ENCODE measurements at regions not wholly inside any gene's neighbourhood (a gene's known extent, or its start where the extent isn't known, plus 50 kb on each side); places are given as distances from the start of the nearest gene placed in this dataset.

DNA sequence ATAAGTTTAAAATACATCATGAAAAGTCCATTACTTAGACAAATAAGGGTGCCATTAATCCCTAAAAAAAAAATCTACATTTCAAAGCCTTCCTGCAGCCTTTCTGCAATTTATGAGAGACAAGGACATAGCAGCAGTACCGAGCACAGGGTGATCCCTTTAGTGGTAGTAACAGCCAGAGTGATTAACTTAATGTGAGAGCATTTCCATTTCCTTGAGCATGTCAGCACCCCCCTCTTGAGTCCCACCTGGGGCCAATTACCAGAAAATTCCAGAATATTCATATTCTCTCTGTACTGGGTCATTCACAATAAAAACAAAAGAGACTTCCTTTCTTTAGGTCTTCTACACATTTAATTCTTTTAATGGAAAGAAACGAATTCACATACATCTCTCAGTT is 546.9 kb upstream of the CCDC54 start:
- Histone ChIP-seq H3K4me1 (no peaks in the 10 kb centered on the region), H3K27ac (no peak overlapping the region), H3K4me3 (no peak overlapping the region), H3K36me3 (no peaks in the 10 kb centered on the region), H3K9me3 (no peaks in the 10 kb centered on the region), H3K27me3 (no peaks in the 10 kb centered on the region)
- DNase-seq, result no peak
- intact Hi-C loops (cut with DNase I; ENCODE audit: low total_unique reads), result no loop called here
- TF ChIP-seq, protein P1, sequence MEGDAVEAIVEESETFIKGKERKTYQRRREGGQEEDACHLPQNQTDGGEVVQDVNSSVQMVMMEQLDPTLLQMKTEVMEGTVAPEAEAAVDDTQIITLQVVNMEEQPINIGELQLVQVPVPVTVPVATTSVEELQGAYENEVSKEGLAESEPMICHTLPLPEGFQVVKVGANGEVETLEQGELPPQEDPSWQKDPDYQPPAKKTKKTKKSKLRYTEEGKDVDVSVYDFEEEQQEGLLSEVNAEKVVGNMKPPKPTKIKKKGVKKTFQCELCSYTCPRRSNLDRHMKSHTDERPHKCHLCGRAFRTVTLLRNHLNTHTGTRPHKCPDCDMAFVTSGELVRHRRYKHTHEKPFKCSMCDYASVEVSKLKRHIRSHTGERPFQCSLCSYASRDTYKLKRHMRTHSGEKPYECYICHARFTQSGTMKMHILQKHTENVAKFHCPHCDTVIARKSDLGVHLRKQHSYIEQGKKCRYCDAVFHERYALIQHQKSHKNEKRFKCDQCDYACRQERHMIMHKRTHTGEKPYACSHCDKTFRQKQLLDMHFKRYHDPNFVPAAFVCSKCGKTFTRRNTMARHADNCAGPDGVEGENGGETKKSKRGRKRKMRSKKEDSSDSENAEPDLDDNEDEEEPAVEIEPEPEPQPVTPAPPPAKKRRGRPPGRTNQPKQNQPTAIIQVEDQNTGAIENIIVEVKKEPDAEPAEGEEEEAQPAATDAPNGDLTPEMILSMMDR (IDR thresholded peaks at IDR 0.05), result no peak
- TF ChIP-seq POLR2A (IDR thresholded peaks at IDR 0.05), result no peak

DNA sequence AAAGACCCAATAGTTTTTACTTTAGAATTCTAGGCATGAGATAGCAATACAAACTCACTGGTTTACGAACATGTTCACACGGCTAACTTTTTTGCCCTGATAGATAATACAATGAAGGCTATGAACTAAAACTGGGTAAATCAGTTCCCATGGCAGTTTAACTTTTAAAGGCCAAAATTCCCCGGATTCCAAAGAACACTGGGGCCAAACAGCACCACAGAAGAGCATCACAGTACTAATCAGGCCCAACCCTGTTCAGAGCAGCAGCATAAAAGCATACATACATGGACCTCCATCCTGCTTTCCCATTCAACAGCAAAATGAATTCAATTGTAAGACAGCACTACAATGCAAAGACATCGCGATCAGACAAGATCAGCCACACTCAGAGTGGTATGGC is 540.3 kb upstream of the CCDC54 start:
- intact Hi-C loops (cut with DNase I; ENCODE audit: low total_unique reads), result no loop called here
- Histone ChIP-seq H3K27ac (no peak overlapping the region), H3K27me3 (no peaks in the 10 kb centered on the region), H3K4me3 (no peak overlapping the region), H3K4me1 (no peaks in the 10 kb centered on the region), H3K9me3 (no peaks in the 10 kb centered on the region), H3K36me3 (no peaks in the 10 kb centered on the region)
- no peak for DNase-seq
- TF ChIP-seq, protein P1 (IDR thresholded peaks at IDR 0.05), result no peak
- TF ChIP-seq POLR2A (IDR thresholded peaks at IDR 0.05), result no peak

DNA sequence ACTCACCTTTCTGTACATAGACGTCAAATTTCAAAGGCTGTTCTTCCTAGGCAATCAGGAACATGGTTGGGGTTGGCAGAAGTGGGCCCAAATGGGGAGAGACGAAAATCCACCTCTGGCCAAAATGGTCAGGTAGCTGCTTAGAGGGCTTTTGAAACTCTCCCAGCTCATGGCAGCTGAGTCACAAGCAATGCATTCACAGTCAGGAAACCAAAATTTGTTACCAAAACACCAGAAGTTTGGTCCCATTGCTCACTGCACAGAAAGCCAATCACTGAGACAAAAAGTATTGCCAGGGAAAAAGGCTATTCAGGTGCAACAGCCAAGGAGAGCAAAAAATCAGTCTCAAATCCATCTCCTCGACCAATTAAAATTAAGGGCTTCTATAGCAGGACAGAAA is 539.6 kb upstream of the CCDC54 start:
- Histone ChIP-seq H3K4me3 (no peak overlapping the region), H3K4me1 (no peaks in the 10 kb centered on the region), H3K9me3 (no peaks in the 10 kb centered on the region), H3K27ac (no peak overlapping the region), H3K36me3 (no peaks in the 10 kb centered on the region), H3K27me3 (no peaks in the 10 kb centered on the region)
- intact Hi-C loops (cut with DNase I; ENCODE audit: low total_unique reads), result no loop called here
- no peak for DNase-seq
- TF ChIP-seq POLR2A (IDR thresholded peaks at IDR 0.05), result no peak
- TF ChIP-seq, protein P1 (IDR thresholded peaks at IDR 0.05), result no peak

DNA sequence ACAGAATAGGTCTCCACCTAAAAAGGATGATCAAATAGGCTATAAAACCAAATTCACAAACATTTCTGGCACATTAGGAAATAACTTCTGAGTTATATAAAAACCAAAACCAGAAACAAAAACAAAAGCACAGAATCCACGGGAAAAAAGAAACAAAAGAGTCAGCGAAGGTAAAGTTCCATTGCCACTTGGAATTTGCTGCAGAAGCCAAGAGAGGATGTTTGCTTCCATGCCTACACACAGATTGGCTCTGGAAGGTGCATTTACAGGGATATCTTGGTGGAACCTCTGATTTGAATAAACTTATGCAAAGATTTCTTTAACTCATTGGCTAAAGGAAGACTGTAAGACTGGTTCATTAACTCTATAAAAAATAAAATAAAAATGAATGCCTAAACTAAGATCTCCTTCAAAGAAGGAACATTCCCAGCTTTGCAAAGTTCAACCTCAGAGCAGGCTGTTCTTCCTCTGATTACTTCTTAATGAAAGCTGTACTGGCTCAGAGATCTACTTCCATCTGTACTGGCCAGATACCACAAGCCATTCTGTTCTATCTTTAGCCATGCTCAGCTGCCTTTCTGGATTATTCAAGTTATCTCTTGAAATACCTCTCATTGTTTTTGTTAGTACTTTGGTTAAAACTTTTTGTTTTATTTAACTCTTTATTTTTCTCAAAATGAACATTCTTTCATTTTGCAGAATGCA is 537.5 kb upstream of the CCDC54 start:
- TF ChIP-seq POLR2A (IDR thresholded peaks at IDR 0.05), result no peak
- TF ChIP-seq, protein P1 (IDR thresholded peaks at IDR 0.05), result no peak
- Histone ChIP-seq H3K27me3 (no peaks in the 10 kb centered on the region), H3K36me3 (no peaks in the 10 kb centered on the region), H3K27ac (peak overlapping the region in 1 of 2 donors; percentile 23), H3K4me3 (no peak overlapping the region), H3K4me1 (no peaks in the 10 kb centered on the region), H3K9me3 (no peaks in the 10 kb centered on the region)
- no peak for DNase-seq
- intact Hi-C loops (cut with DNase I; ENCODE audit: low total_unique reads), result no loop called here

DNA sequence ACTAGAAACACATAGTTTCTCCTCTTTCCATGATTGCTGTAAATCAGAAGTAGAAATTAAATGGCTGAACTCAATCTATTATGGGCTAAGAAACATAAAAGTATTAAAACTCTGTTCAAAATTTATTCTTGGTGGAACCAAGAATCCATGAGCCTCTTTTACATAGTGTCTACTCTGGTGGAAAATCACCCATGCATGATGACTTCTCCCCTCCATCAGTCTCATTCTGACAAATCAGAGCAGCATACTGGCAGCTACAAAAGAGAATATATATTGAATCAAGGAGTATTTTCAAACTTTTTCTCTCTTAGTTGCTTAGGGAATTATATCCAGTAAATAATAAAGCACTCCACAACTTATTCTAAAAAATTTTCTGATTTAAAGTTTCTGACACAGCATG is 536.9 kb upstream of the CCDC54 start:
- intact Hi-C loops (cut with DNase I; ENCODE audit: low total_unique reads), result no loop called here
- H3K27ac ChIP-seq, result no peak overlapping the region

More for the DNA sequence above, 536.9 kb upstream of the CCDC54 start:
- Histone ChIP-seq H3K9me3 (no peaks in the 10 kb centered on the region), H3K27me3 (no peaks in the 10 kb centered on the region), H3K4me1 (no peaks in the 10 kb centered on the region), H3K4me3 (no peak overlapping the region), H3K36me3 (no peaks in the 10 kb centered on the region)
- TF ChIP-seq, protein P1 (IDR thresholded peaks at IDR 0.05), result no peak
- TF ChIP-seq POLR2A (IDR thresholded peaks at IDR 0.05), result no peak
- DNase-seq, result no peak

All from uterus (tissue), 3 donors.